ENCODE measurements at regions not wholly inside any gene's neighbourhood (a gene's known extent, or its start where the extent isn't known, plus 50 kb on each side); places are given as distances from the start of the nearest gene placed in this dataset.
"Not testable (repeated sequence)": the region's sequence is repeated elsewhere in the genome, so short reads cannot be mapped to it uniquely, and the experiment has no call there.

DNA sequence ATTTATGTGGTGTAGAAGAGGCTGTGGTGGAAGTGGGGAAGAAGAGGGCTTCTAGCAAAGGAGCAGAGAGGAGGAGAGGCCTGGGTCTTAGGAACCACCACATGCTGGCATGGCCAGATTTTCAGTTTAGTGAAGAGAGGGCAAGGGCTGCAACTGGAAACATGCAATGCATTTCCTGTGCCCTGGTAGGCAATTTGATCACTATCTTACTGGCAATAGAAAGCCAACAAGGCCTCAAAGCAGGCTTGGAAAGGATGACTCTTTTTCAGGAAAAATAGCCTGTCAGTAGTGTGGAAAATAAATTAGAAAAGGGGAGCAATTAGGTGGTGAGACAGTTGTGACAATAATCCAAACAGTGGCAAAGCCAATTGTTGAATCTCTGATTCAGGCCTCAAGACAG lies 501.9 kb upstream of the ZFP42 start:
- DNase-seq (ENCODE audit: low read depth), result no peak
- no peak overlapping the region for H3K4me3 ChIP-seq (ENCODE audit: low read depth, low read length)

DNA sequence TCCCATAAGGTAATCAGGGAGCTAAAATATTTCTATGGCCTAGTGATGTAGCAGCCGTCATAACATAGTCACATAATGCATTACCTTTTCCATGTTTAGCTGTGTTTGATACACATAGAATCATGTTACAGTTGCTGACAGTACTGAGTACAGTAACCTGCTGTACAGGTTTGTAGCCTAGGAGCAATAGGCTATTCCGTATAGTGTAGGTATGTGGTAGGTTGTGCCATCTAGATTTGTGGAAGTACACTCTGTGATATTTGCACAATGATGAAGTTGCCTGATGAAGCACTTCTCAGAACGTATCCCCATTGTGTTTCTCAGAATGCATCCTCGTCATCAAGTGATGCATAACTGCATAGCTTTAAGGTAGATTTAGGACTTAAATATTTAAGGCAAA lies 495.6 kb upstream of the ZFP42 start:
- TF ChIP-seq, protein P1, sequence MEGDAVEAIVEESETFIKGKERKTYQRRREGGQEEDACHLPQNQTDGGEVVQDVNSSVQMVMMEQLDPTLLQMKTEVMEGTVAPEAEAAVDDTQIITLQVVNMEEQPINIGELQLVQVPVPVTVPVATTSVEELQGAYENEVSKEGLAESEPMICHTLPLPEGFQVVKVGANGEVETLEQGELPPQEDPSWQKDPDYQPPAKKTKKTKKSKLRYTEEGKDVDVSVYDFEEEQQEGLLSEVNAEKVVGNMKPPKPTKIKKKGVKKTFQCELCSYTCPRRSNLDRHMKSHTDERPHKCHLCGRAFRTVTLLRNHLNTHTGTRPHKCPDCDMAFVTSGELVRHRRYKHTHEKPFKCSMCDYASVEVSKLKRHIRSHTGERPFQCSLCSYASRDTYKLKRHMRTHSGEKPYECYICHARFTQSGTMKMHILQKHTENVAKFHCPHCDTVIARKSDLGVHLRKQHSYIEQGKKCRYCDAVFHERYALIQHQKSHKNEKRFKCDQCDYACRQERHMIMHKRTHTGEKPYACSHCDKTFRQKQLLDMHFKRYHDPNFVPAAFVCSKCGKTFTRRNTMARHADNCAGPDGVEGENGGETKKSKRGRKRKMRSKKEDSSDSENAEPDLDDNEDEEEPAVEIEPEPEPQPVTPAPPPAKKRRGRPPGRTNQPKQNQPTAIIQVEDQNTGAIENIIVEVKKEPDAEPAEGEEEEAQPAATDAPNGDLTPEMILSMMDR (IDR thresholded peaks at IDR 0.05; ENCODE audit: control insufficient read depth, extremely low read depth, insufficient read depth), result no peak
- no peak overlapping the region for H3K4me3 ChIP-seq (ENCODE audit: low read depth, low read length)
- DNase-seq (ENCODE audit: low read depth), result peak; percentile 70

More for the DNA sequence above, 501.9 kb upstream of the ZFP42 start:
- TF ChIP-seq, protein P1 (IDR thresholded peaks at IDR 0.05; ENCODE audit: control insufficient read depth, extremely low read depth, insufficient read depth), result no peak

DNA sequence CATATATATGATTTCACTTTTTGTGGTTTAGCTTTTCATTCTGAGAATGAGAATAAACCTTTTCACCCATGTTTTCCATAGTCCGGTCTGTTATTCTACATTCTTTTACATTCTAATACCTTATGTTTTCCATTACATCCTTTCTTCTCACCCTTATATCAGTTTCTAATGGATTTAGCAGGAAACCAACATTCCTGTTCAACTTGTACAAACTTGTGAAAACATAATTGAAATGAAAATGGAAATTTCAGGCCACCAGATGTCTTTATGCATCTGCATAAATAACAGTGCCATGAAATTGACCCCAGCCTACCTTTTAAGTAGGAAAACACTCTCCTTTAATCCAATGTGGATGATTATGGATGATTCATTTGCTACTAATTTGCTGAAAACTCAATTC lies 494.8 kb upstream of the ZFP42 start:
- H3K4me3 ChIP-seq (ENCODE audit: low read depth, low read length), result no peak overlapping the region
- TF ChIP-seq, protein P1 (IDR thresholded peaks at IDR 0.05; ENCODE audit: control insufficient read depth, extremely low read depth, insufficient read depth), result no peak
- no peak for DNase-seq (ENCODE audit: low read depth)

DNA sequence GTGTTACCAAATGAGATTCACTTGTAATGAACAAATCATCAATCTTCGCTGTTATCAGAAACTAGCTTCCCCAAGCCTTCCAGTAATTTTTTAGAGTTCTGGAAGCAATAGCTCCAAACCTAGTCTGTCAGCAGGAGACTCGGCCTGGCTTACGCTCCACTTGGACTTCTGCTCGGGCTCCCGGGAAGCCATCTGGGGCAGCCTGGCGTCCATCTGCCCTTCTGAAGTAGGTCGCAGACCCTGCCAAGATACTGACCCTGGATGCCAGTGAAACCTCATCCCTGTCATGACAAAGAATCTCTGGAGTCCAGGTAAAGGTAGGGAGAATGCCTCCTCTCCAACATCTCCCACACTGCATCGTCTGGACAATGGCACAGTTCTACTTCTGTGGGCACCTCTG lies 493.8 kb upstream of the ZFP42 start:
- TF ChIP-seq, protein P1 (IDR thresholded peaks at IDR 0.05; ENCODE audit: control insufficient read depth, extremely low read depth, insufficient read depth), result no peak
- DNase-seq (ENCODE audit: low read depth), result no peak
- H3K4me3 ChIP-seq (ENCODE audit: low read depth, low read length), result no peak overlapping the region

DNA sequence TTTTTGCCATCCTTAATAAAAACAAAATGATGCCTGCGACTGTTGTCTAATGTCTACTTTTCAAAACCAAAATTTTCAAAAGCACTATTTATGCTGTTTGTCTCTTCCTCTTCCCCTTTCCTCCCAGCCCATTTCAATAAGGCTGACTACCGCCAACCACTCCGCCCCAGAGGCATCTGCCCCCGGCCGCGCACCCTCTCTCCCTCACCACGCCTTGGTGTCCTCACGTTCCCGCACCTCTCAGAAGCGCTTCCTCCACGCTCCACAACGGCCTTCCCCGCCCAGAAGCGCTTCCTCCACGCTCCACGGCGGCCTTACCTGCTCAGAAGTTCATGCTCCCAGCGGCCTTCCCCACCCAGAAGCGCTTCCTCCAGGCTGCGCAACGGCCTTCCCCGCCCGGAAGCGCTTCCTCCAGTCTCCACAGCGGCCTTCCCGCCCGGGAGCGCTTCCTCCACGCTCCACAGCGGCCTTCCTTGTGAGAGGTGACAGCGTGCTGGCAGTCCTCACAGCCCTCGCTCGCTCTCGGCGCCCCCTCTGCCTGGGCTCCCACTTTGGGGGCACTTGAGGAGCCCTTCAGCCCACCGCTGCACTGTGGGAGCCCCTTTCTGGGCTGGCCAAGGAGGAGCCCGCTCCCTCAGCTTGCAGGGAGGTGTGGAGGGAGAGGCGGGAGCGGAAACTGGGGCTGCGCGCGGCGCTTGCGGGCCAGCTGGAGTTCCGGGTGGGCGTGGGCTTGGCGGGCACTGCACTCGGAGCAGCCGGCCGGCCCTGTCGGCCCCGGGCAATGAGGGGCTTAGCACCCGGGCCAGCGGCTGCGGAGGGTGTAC lies 490.4 kb upstream of the ZFP42 start:
- TF ChIP-seq, protein P1 (IDR thresholded peaks at IDR 0.05; ENCODE audit: control insufficient read depth, extremely low read depth, insufficient read depth), result no peak
- H3K4me3 ChIP-seq (ENCODE audit: low read depth, low read length), result no peak overlapping the region
- DNase-seq (ENCODE audit: low read depth), result no peak

DNA sequence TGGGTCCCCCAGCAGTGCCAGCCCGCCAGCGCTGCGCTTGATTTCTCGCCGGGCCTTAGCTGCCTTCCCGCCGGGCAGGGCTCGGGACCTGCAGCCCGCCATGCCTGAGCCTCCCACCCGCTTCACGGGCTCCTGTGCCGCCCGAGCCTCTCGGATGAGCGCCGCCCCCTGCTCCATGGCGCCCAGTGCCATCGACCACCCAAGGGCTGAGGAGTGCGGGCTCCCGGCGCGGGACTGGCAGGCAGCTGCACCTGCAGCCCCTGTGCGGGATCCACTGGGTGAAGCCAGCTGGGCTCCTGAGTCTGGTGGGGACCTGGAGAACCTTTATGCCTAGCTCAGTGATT lies 489.8 kb upstream of the ZFP42 start:
- not testable (repeated sequence) for DNase-seq (ENCODE audit: low read depth); H3K4me3 ChIP-seq (ENCODE audit: low read depth, low read length)

DNA sequence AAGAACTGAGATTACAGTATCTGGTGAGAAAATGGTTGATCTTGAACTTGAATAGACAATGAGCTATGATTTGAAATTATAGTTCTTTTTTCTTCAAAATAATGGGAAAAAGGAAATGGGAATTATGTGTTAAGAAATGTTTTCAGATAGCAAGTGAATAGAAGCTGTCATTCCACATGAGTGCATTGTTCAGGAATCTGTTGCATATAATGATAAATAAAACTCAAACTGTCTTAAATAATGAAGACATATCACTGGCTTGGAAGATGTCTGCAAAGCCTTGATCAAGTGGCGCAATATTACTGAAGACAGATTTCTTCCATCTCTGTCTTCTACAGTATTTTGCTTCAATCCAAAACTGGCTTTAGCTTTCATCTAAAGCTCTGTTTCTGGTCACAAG lies 479.3 kb upstream of the ZFP42 start:
- no peak overlapping the region for H3K4me3 ChIP-seq (ENCODE audit: low read depth, low read length)
- TF ChIP-seq, protein P1 (IDR thresholded peaks at IDR 0.05; ENCODE audit: control insufficient read depth, extremely low read depth, insufficient read depth), result no peak
- no peak for DNase-seq (ENCODE audit: low read depth)
